Activated T-cell treated with anti-CD3 and anti-CD28 coated beads for 1 hour (primary cell): ENCODE measurements at regions not wholly inside any gene's neighbourhood (a gene's known extent, or its start where the extent isn't known, plus 50 kb on each side); places are given as distances from the start of the nearest gene placed in this dataset.

Experiments
- DNase-seq: peaks from one replicate; pipeline ENCODE4 v3.0.0-alpha.2; 2020; ENCODE audit warnings: low read depth

GRCh38 chr9:91132576-91133073, 229.1 kb downstream of the AUH start:
- DNase-seq = no peak

GRCh38 chr9:91134608-91135007, 227.1 kb downstream of the AUH start:
- no peak for DNase-seq

- DNase-seq = no peak
These were observed 224.3 kb downstream of the AUH start for GRCh38 chr9:91137391-91137790.

- no peak for DNase-seq
These were observed 223.0 kb downstream of the AUH start for GRCh38 chr9:91138760-91139159.

- DNase-seq = no peak
These were observed 220.2 kb downstream of the AUH start for GRCh38 chr9:91141407-91141965.

- no peak for DNase-seq
These were observed 218.6 kb downstream of the AUH start for GRCh38 chr9:91143162-91143561.

- no peak for DNase-seq
These were observed 218.1 kb downstream of the AUH start for GRCh38 chr9:91143642-91144041.

GRCh38 chr9:91144769-91145168, 216.9 kb downstream of the AUH start:
- DNase-seq = no peak

GRCh38 chr9:91145496-91145895, 216.2 kb downstream of the AUH start:
- no peak for DNase-seq

GRCh38 chr9:91146391-91147019, 215.2 kb downstream of the AUH start:
- DNase-seq = no peak

GRCh38 chr9:91147079-91147708, 214.5 kb downstream of the AUH start:
- DNase-seq = no peak

GRCh38 chr9:91148306-91148705, 213.4 kb downstream of the AUH start:
- no peak for DNase-seq

GRCh38 chr9:91150273-91150997, 211.3 kb downstream of the AUH start:
- no peak for DNase-seq

GRCh38 chr9:91150998-91151717, 210.6 kb downstream of the AUH start:
- no peak for DNase-seq

GRCh38 chr9:91151718-91152095, 210.0 kb downstream of the AUH start:
- no peak for DNase-seq

- DNase-seq = no peak
These were observed 207.0 kb downstream of the AUH start for GRCh38 chr9:91154686-91155085.

- DNase-seq = no peak
These were observed 206.5 kb downstream of the AUH start for GRCh38 chr9:91155181-91155580.

GRCh38 chr9:91155746-91156376, 205.9 kb downstream of the AUH start:
- DNase-seq = no peak

- no peak for DNase-seq
These were observed 205.1 kb downstream of the AUH start for GRCh38 chr9:91156451-91157234.

GRCh38 chr9:91157883-91158282, 203.8 kb downstream of the AUH start:
- no peak for DNase-seq

GRCh38 chr9:91158286-91158685, 203.4 kb downstream of the AUH start:
- DNase-seq = no peak
